Left lung (tissue), 4 donors: ENCODE measurements at regions not wholly inside any gene's neighbourhood (a gene's known extent, or its start where the extent isn't known, plus 50 kb on each side); places are given as distances from the start of the nearest gene placed in this dataset.
"Not testable (repeated sequence)": the region's sequence is repeated elsewhere in the genome, so short reads cannot be mapped to it uniquely, and the experiment has no call there.

Experiments used
- ATAC-seq: fragments of 200-7000 bp; cut with Tn5 transposase; one replicate; pipeline ENCODE4 v1.9.1; 2020; ENCODE audit warnings: moderate library complexity
- DNase-seq, 4 donors: peaks; one replicate each; pipeline ENCODE4 v3.0.0-alpha.2; 2013 to 2020
- H3K27ac ChIP-seq, 2 donors: fragments of 200-600 bp; sonication (generic) in 1 of 2; one replicate each; pipeline versions ENCODE4 v1.5.0 to v1.8.0; 2020 to 2021
- H3K27me3 ChIP-seq, 2 donors: fragments of 200-600 bp; sonication (generic) in 1 of 2; one replicate each; pipeline versions ENCODE4 v1.5.0 to v1.8.0; 2020 to 2021
- H3K36me3 ChIP-seq, 2 donors: fragments of 200-600 bp; sonication (generic) in 1 of 2; one replicate each; pipeline versions ENCODE4 v1.5.0 to v1.8.0; 2020 to 2021
- H3K4me1 ChIP-seq, 2 donors: fragments of 200-600 bp; one replicate each; pipeline ENCODE4 v1.8.0; 2021
- H3K4me3 ChIP-seq, 2 donors: fragments of 200-600 bp; sonication (generic) in 1 of 2; one replicate each; pipeline versions ENCODE4 v1.5.0 to v1.8.0; 2020 to 2021; ENCODE audit warnings: mild to moderate bottlenecking in 1 of 2
- H3K9me3 ChIP-seq, 2 donors: fragments of 200-600 bp; sonication (generic) in 1 of 2; one replicate each; pipeline versions ENCODE4 v1.5.0 to v1.8.0; 2020 to 2021
- CTCF ChIP-seq, 2 donors: fragments of 200-600 bp; sonication (generic) in 1 of 2; IDR thresholded peaks; one replicate each; pipeline versions ENCODE4 v1.5.0 to v1.8.0; 2021; ENCODE audit warnings: antibody characterized with exemption in 2 of 2
- intact Hi-C, 2 donors: fragments of 100-400 bp; cut with DNase I; formaldehyde crosslinking; loops; one replicate each; pipeline versions ENCODE4 v1.11.2 to v1.14.2; 2022
- donor health status: DM: no; HTN: yes; CAD: no.
- donor health status: DM: no; HTN: no; CAD: no.

GRCh38 chr7:32694182-32694581 is 197.4 kb downstream of the KBTBD2 start:
- TF ChIP-seq CTCF (IDR thresholded peaks at IDR 0.05) = no peak
- intact Hi-C loops = no loop called here
- DNase-seq = no peak
- Histone ChIP-seq H3K27ac (no peak overlapping the region), H3K27me3 (no peaks in the 10 kb centered on the region), H3K9me3 (peaks cover 0 to 5% of the 10 kb centered on the region in 2 donors), H3K4me1 (peaks cover 0 to 9% of the 10 kb centered on the region in 2 donors), H3K36me3 (no peaks in the 10 kb centered on the region), H3K4me3 (no peak overlapping the region)
- ATAC-seq = no peak

GRCh38 chr7:32691965-32692815 is 196.9 kb downstream of the AVL9 start:
- intact Hi-C loops = not testable (repeated sequence)
- ATAC-seq (peak; percentile 94), DNase-seq (peak in 2 of 4 donors; percentile 25 to 44)

GRCh38 chr7:32688092-32688491 is 192.8 kb downstream of the AVL9 start:
- ATAC-seq, intact Hi-C loops, H3K4me1 ChIP-seq, H3K9me3 ChIP-seq, H3K36me3 ChIP-seq, H3K4me3 ChIP-seq, DNase-seq, H3K27ac ChIP-seq, H3K27me3 ChIP-seq: not testable (repeated sequence)

More at GRCh38 chr7:32691965-32692815, 196.9 kb downstream of the AVL9 start:
- H3K4me3 ChIP-seq, H3K36me3 ChIP-seq, H3K9me3 ChIP-seq, H3K4me1 ChIP-seq, H3K27me3 ChIP-seq: not testable (repeated sequence)
- H3K27ac ChIP-seq = peak overlapping the region in 1 of 2 donors; percentile 5

- no peak for TF ChIP-seq CTCF (IDR thresholded peaks at IDR 0.05)
- Histone ChIP-seq H3K9me3 (no peaks in the 10 kb centered on the region), H3K4me3 (no peak overlapping the region), H3K27ac (no peak overlapping the region), H3K4me1 (no peaks in the 10 kb centered on the region), H3K36me3 (no peaks in the 10 kb centered on the region), H3K27me3 (no peaks in the 10 kb centered on the region)
- ATAC-seq (no peak), DNase-seq (no peak)
- intact Hi-C loops = no loop called here
These were observed 185.9 kb downstream of the AVL9 start for GRCh38 chr7:32681174-32681518.

GRCh38 chr7:32680259-32681173 is 185.2 kb downstream of the AVL9 start:
- Histone ChIP-seq H3K9me3 (no peaks in the 10 kb centered on the region), H3K27me3 (no peaks in the 10 kb centered on the region), H3K4me1 (no peaks in the 10 kb centered on the region), H3K27ac (no peak overlapping the region), H3K36me3 (no peaks in the 10 kb centered on the region), H3K4me3 (no peak overlapping the region)
- no peak for ATAC-seq
- no peak for TF ChIP-seq CTCF (IDR thresholded peaks at IDR 0.05)
- peak in 1 of 4 donors; percentile 18 for DNase-seq
- intact Hi-C loops = no loop called here

- DNase-seq = no peak
- no peaks in the 10 kb centered on the region for H3K4me1 ChIP-seq
- intact Hi-C loops = no loop called here
- no peak overlapping the region for H3K27ac ChIP-seq
- no peaks in the 10 kb centered on the region for H3K9me3 ChIP-seq
- no peak overlapping the region for H3K4me3 ChIP-seq
- TF ChIP-seq CTCF (IDR thresholded peaks at IDR 0.05) = no peak
- H3K27me3 ChIP-seq = no peaks in the 10 kb centered on the region
- no peak for ATAC-seq
- H3K36me3 ChIP-seq = no peaks in the 10 kb centered on the region
These were observed 183.9 kb downstream of the AVL9 start for GRCh38 chr7:32679192-32679591.
